ENCODE measurements at regions not wholly inside any gene's neighbourhood (a gene's known extent, or its start where the extent isn't known, plus 50 kb on each side); places are given as distances from the start of the nearest gene placed in this dataset.

DNA sequence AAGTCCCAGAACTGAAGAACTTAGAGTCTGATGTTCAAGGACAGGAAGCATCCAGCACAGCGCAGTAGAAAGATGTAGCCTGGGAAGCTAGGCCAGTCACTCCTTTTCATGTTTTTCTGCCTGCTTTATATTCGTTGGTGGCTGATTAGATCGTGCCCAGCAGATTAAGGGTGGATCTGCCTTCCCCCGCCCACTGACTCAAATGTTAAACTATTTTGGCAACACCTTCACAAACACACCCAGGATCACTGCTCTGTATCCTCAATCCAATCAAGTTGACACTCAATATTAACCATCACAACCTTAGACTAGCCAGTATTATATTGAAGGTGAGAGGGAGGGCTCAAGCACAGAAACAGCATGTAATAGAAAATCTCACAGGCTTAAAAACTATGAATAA, 222.9 kb downstream of the C12orf50 start:
- Histone ChIP-seq H3K36me3 (ENCODE audit: control insufficient read depth, insufficient read depth, low read length) (no peaks in the 10 kb centered on the region), H3K27me3 (ENCODE audit: control insufficient read depth, insufficient read depth, low read length) (no peaks in the 10 kb centered on the region), H3K4me3 (ENCODE audit: low read depth, low read length) (no peak overlapping the region), H3K4me1 (no peaks in the 10 kb centered on the region), H3K9me3 (ENCODE audit: control insufficient read depth, low read length) (no peaks in the 10 kb centered on the region), H3K27ac (no peak overlapping the region), H3K9ac (no peak overlapping the region), H3K4me2 (ENCODE audit: low read length) (no peak overlapping the region), H3K79me2 (no peaks in the 10 kb centered on the region), H2AFZ (no peak overlapping the region)
- TF ChIP-seq, protein P1, sequence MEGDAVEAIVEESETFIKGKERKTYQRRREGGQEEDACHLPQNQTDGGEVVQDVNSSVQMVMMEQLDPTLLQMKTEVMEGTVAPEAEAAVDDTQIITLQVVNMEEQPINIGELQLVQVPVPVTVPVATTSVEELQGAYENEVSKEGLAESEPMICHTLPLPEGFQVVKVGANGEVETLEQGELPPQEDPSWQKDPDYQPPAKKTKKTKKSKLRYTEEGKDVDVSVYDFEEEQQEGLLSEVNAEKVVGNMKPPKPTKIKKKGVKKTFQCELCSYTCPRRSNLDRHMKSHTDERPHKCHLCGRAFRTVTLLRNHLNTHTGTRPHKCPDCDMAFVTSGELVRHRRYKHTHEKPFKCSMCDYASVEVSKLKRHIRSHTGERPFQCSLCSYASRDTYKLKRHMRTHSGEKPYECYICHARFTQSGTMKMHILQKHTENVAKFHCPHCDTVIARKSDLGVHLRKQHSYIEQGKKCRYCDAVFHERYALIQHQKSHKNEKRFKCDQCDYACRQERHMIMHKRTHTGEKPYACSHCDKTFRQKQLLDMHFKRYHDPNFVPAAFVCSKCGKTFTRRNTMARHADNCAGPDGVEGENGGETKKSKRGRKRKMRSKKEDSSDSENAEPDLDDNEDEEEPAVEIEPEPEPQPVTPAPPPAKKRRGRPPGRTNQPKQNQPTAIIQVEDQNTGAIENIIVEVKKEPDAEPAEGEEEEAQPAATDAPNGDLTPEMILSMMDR (IDR thresholded peaks at IDR 0.05): no peak

DNA sequence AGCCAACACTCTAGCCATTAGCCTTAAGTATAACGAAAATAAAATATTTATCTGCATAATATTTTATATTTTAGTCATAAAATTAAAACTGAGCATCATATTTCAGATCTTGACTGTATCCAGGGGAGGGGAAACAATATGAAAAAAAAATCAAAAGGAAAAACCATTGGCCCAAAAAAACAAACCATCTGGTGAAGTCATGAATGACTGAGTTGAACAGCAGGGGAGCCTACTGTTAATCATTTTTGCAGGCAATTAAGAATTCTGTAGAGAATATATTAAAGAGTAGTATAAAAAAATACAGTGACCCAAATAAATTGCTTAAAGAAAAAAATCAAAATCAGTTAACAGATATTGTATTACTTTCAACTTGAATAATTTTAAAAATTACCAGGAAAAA, 224.8 kb downstream of the C12orf50 start:
- Histone ChIP-seq H3K27ac (no peak overlapping the region), H3K4me1 (no peaks in the 10 kb centered on the region), H3K9ac (no peak overlapping the region), H3K9me3 (ENCODE audit: control insufficient read depth, low read length) (no peaks in the 10 kb centered on the region), H3K27me3 (ENCODE audit: control insufficient read depth, insufficient read depth, low read length) (no peaks in the 10 kb centered on the region), H3K79me2 (no peaks in the 10 kb centered on the region), H3K4me3 (ENCODE audit: low read depth, low read length) (no peak overlapping the region), H3K4me2 (ENCODE audit: low read length) (no peak overlapping the region), H2AFZ (no peak overlapping the region), H3K36me3 (ENCODE audit: control insufficient read depth, insufficient read depth, low read length) (no peaks in the 10 kb centered on the region)
- TF ChIP-seq, protein P1 (IDR thresholded peaks at IDR 0.05): no peak

DNA sequence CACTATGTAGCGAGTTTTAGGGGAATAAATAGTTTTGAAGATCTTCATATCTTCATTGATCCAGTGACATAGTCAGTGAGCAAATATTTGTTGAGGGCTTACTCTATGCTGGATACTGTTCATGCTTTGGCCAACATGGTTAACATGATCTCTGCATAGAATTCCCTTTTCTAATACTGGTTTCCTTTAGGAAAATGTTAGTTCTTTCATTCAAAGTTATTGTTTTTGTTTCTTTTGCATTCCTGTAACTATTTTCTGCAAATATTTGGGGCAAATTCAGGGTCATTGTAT, 226.5 kb downstream of the C12orf50 start:
- H3K27me3 ChIP-seq (ENCODE audit: control insufficient read depth, insufficient read depth, low read length): no peaks in the 10 kb centered on the region
- no peak overlapping the region for H2AFZ ChIP-seq
- no peaks in the 10 kb centered on the region for H3K79me2 ChIP-seq
- no peaks in the 10 kb centered on the region for H3K36me3 ChIP-seq (ENCODE audit: control insufficient read depth, insufficient read depth, low read length)
- no peaks in the 10 kb centered on the region for H3K9me3 ChIP-seq (ENCODE audit: control insufficient read depth, low read length)
- TF ChIP-seq, protein P1 (IDR thresholded peaks at IDR 0.05): no peak
- H3K9ac ChIP-seq: no peak overlapping the region
- no peak overlapping the region for H3K4me2 ChIP-seq (ENCODE audit: low read length)
- H3K4me3 ChIP-seq (ENCODE audit: low read depth, low read length): no peak overlapping the region
- no peaks in the 10 kb centered on the region for H3K4me1 ChIP-seq
- no peak overlapping the region for H3K27ac ChIP-seq

DNA sequence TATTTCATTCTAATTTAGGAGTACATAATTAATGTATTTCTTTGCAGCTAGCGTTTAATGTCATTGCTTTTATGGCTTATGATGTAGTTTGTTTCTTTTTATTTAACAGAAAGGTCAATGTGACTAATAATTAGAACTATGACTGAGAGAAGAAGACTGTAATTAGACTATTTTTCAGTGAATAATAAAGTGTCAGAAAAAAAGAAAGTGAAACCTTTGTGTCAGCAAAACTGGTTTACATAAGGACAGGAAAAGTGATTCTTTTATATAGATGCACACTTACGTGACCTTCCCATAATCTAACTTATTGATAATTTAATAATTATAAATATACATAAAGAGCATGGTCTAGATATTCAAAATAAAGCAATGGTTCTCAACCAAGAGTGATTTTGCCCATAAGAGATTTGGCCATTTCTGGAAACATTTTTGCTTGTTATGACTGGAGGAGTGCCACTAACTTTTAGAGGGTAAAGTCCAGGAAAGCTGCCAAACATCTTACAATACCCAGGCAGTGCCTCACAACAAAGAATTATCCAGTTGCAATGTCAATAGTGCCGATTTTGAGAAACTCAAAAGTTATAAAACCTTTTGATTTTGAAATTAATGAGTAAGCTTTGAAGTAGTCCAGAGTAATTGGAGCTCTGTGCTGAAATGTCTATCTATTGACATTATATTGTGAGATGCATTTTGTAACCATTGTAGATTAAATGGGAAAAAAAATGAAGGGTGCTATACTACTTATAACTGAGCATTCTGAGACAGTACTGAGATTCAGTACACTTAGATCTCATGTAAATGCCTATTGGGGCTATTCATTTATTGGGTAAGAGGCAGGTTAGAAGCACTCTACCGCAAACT, 227.1 kb downstream of the C12orf50 start:
- Histone ChIP-seq H3K4me3 (ENCODE audit: low read depth, low read length) (no peak overlapping the region), H3K9me3 (ENCODE audit: control insufficient read depth, low read length) (no peaks in the 10 kb centered on the region), H3K9ac (no peak overlapping the region), H3K27me3 (ENCODE audit: control insufficient read depth, insufficient read depth, low read length) (no peaks in the 10 kb centered on the region), H3K4me2 (ENCODE audit: low read length) (no peak overlapping the region), H2AFZ (no peak overlapping the region), H3K79me2 (no peaks in the 10 kb centered on the region), H3K27ac (no peak overlapping the region), H3K4me1 (peaks cover 3% of the 10 kb centered on the region), H3K36me3 (ENCODE audit: control insufficient read depth, insufficient read depth, low read length) (no peaks in the 10 kb centered on the region)
- TF ChIP-seq, protein P1 (IDR thresholded peaks at IDR 0.05): no peak

DNA sequence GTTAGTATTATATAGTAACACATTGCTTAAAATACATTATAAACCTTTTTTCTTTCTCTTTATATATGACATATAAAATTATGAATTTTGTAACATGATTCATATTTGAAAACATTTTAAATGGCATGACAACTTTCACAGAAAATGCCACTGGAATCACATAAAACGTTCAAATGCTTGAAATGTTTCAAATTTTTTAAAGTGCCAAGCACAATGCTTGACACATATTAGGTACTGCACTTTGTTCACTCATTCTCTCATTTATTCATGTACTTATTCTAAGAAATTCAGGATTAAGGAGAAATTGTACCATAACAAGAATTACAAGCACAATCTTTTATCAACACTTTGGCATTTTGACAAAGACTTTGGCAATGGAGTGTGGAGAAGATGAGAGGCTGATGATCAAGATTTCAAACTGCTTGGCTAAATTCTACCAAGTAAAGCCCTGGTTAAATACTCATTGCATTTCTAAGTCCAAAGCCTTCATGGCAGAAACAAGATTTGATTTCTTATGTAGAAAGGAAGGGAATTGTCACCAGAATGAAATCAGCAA, 232.2 kb downstream of the C12orf50 start:
- Histone ChIP-seq H3K9ac (no peak overlapping the region), H2AFZ (no peak overlapping the region), H3K27me3 (ENCODE audit: control insufficient read depth, insufficient read depth, low read length) (no peaks in the 10 kb centered on the region)

More for the DNA sequence above, 232.2 kb downstream of the C12orf50 start:
- Histone ChIP-seq H3K4me3 (ENCODE audit: low read depth, low read length) (peak overlapping the region; percentile 1), H3K79me2 (no peaks in the 10 kb centered on the region), H3K36me3 (ENCODE audit: control insufficient read depth, insufficient read depth, low read length) (no peaks in the 10 kb centered on the region), H3K9me3 (ENCODE audit: control insufficient read depth, low read length) (no peaks in the 10 kb centered on the region), H3K27ac (no peak overlapping the region), H3K4me1 (peaks cover 9% of the 10 kb centered on the region), H3K4me2 (ENCODE audit: low read length) (no peak overlapping the region)
- TF ChIP-seq, protein P1 (IDR thresholded peaks at IDR 0.05): no peak

Measured in parathyroid adenoma (tissue), 2 donors.